KOPT-K1 (cell line): ENCODE measurements at regions not wholly inside any gene's neighbourhood (a gene's known extent, or its start where the extent isn't known, plus 50 kb on each side); places are given as distances from the start of the nearest gene placed in this dataset.
A peak's percentile ranks its signal among the peaks of the same experiment; 100 is the strongest.
"Not testable (repeated sequence)": the region's sequence is repeated elsewhere in the genome, so short reads cannot be mapped to it uniquely, and the experiment has no call there.

ENCODE experiments used
- H3K27ac ChIP-seq: fragments of 200-600 bp; sonication (generic); 2 replicates; pipeline ENCODE4 v1.5.1; 2016; ENCODE audit warnings: antibody characterized with exemption, mild to moderate bottlenecking, low read depth, low read length; ENCODE audit not compliant: poor library complexity, severe bottlenecking
- H3K36me3 ChIP-seq: fragments of 200-600 bp; sonication (generic); 2 replicates; pipeline ENCODE4 v1.5.1; 2017; ENCODE audit warnings: antibody characterized with exemption, mild to moderate bottlenecking, low read length, moderate library complexity; ENCODE audit not compliant: insufficient read depth
- H3K9me3 ChIP-seq: fragments of 200-600 bp; sonication (generic); 2 replicates; pipeline ENCODE4 v1.5.1; 2017; ENCODE audit warnings: antibody characterized with exemption, low read length, mild to moderate bottlenecking; ENCODE audit not compliant: insufficient read depth, poor library complexity, severe bottlenecking

DNA sequence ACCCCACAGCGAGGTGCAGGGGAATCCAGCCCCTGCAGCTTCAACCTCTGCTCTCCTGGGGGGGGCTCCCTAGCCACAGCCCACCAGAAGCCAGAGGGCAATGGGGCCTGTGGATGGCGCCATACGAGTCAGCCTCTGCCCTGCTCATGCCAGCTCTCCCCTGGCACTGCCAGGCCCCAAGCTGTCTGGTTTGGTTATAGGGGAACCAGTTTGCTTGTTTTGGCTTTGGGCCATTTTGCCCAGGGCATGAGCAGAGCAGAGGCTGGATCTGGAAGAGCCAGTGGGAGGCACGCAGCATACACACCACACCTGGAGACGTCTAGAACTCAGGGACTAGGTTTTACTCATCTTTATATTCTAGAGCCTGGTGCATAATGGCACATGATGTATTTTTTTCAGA, 66.7 kb upstream of the SLC22A16 start:
- no peak overlapping the region for H3K27ac ChIP-seq

DNA sequence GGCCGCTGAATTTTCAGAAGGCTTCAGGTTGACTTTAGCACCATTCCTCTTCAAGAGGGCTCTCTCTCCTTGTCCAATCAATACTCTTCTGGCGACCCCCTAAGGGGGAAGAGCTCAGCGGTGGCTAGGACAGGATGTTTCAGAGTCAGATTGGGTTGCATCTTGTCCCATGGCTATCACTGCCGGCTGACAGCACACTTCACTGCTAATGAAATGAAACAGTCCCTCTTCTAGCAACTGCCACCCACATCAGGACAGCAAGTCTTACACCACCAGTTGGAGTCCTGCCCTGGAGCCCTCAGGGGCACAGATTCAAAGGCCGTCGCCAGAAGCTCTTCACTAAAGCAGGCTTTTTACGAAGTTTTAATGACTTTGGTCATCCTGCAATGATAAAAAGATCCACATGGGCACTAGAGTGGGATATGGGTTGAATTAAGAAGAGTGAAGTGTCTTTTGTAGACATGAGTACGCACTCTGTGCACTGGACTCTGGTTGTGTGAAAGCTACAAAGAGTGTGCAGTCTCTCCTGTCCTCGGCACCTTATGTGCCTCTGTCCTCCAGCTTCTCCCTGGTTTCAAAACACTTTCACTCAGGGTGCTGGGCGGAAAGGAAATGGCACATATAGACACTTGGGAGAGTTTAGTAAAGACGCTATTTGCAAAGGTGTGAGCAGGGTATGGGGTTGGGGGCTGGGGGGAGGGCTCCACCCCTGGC, 66.1 kb upstream of the SLC22A16 start:
- Histone ChIP-seq H3K27ac (no peak overlapping the region), H3K36me3 (no peaks in the 10 kb centered on the region)

More for the DNA sequence above, 66.7 kb upstream of the SLC22A16 start:
- Histone ChIP-seq H3K9me3 (peaks cover 13% of the 10 kb centered on the region), H3K36me3 (no peaks in the 10 kb centered on the region)

DNA sequence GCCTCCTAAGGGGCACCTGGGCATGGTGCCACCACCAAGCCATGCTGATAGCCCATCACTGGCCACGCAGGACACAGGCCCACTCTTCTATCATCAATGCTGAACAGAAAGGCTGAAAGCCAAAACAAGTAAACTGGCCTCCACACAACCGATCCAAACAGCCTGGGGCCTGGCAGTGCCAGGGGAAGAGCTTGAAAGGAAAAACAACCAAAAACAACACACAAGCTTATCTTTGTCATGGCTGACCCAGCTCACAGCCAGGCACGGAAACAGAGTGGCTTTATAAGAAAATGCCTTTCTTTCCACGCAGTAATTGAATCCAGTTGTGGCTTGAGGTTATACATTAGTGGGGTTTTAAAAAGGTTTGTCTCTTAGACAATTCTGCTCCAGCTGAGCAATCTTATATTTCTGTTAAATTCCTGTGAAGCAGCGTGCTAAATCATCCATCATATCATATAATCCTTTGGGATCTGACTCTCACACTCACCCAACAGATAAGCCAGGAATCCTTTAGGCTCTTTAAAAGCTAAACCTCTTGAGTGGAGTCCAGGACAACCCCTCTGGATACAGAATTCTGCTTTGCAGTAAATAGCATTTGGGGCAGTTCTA, 65.4 kb upstream of the SLC22A16 start:
- peaks cover 13% of the 10 kb centered on the region for H3K9me3 ChIP-seq
- H3K27ac ChIP-seq = no peak overlapping the region
- H3K36me3 ChIP-seq = no peaks in the 10 kb centered on the region

More for the DNA sequence above, 66.1 kb upstream of the SLC22A16 start:
- peaks cover 13% of the 10 kb centered on the region for H3K9me3 ChIP-seq

DNA sequence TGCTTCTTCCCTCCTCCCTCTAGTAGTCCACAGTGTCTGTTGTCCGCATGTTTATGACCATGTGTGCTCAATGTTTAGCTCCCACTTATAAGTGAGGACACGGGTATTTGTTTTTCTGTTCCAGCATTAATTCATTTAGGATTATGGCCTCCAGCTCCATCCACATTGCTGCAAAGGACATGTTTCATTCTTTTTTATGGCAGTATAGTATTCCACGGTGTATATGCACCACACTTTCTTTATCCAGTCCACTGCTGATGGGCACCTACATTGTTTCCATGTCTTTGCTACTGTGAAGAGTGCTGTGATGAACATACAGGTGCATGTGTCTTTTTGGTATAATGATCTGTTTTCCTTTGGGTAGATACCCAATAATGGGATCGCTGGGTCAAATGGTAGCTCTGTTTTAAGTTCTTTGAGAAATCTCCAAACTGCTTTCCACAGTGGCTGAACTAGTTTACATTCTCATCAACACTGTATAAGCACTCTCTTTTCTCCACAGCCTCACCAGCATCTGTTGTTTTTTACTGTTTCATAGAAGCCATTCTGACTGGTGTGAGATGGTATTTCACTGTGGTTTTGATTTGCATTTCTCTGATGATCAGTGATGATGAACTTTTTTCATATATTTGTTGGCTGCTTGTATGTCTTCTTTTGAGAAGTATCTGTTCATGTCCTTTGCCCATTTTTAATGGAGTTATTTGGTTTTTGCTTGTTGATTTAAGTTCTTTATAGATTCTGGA, 63.0 kb upstream of the SLC22A16 start:
- not testable (repeated sequence) for H3K27ac ChIP-seq
- H3K9me3 ChIP-seq = peaks cover 13% of the 10 kb centered on the region

DNA sequence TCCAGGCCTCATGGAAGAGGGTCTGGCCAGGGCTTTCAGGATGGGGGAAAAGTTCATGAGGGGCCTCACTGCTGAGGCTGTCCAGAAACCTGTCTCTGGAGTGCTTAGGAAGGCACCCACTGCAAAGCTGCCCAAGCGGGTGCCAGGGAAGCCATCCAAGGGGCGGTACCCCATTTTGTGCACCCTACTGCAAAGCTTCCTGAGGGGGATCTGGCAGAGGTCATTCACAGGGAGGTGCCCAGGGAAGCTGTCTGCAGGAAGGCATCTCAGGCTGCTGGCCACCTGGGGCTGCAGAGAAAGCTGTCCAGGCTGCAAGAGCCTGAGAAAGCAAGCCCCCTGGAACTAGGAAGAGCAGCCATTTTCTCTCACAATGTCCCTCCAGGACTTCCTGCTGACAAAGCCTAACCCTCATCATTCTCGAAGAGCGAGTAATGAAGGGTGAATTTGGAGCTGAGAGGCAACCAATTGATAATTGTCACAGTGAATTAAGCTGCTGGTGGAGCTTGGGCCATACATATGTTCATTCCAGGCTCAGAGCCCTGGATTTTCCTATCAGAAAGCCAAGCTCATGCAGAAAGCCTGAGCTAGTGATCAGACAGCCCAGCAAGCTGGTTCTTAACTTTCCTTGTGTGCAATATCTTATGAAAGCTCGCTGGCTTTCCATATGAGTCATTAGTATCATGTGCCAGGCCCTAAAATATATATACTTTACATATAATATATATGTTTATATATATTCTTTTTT, 62.2 kb upstream of the SLC22A16 start:
- peaks cover 13% of the 10 kb centered on the region for H3K9me3 ChIP-seq
- no peak overlapping the region for H3K27ac ChIP-seq
- H3K36me3 ChIP-seq = no peaks in the 10 kb centered on the region

More for the DNA sequence above, 63.0 kb upstream of the SLC22A16 start:
- H3K36me3 ChIP-seq = not testable (repeated sequence)

DNA sequence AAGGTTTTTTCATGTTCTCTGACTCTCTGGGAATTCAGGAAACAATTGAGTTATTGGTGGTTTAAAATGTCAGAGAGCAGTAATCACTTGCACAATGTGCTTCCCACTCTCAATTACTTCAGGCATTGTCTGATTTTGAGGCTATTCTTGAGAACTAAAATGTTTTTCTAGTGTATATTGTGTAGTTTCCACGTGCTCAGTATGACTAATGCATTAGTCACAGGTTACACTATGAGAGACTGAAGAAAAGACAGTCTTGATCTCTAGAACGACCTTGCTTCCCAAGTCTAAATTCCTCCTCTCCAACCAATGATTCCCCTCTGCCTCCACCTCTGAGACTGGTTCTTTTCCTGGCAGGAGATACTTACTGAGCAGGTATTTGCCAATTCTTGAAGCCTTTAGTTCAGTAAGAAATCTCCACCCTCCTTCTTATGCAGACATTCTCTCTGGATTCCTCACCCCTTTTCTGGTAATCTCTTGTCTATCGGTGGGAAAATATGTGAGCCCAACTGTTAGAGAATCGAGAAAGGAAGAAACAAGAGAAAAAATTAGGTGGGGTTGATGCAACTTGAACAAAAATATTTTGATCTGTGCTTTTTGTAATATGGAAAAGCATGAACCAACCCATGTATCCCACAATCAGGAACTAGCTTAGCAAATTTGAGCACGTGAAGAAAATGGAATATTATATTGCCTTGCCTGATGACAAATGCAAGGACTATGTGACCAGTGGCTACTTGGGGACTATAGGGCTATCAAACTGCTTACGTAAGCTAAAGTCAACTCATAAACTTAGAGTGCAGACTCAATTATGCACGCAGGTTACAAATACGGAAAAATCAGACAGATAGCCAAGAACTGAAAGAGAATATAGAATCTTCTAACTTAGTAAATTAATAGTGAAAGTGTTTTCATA, 61.1 kb upstream of the SLC22A16 start:
- no peak overlapping the region for H3K27ac ChIP-seq

DNA sequence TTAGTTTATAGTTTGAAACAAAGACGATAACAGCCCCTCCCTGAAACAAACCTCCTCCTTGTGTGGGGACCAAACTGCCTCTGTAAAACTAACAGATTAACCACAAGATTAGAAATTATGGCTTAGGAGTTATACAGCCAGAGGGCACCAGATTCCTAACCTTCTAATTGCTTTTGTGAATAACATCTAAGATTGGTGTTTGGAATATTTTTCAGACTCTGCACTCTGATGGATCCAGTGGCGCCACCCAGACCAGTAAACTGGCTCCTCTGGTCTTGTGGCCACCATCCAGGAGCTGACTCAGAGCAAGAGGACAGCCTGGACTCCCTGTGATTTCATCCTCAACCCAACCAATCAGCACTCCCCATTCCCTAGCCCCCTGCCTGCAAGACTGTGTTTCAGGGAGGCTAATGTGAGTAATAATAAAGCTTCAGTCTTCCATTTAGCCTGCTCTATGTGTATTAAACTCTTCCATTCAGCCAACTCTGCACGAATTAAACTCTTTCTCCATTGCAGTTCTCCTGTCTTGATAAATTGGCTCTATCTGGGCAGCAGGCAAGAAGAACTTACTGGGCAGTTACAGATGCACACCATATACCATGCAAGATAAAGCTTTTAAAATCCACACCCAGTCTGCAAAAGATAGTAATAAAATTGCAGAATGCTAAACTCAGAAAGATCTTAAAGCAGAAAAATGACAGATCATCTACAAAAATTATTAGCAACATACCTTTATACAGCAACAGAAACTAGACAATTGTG, 58.5 kb upstream of the SLC22A16 start:
- H3K9me3 ChIP-seq = peaks cover 13% of the 10 kb centered on the region
- H3K27ac ChIP-seq = no peak overlapping the region

More for the DNA sequence above, 61.1 kb upstream of the SLC22A16 start:
- Histone ChIP-seq H3K36me3 (no peaks in the 10 kb centered on the region), H3K9me3 (peaks cover 13% of the 10 kb centered on the region)

DNA sequence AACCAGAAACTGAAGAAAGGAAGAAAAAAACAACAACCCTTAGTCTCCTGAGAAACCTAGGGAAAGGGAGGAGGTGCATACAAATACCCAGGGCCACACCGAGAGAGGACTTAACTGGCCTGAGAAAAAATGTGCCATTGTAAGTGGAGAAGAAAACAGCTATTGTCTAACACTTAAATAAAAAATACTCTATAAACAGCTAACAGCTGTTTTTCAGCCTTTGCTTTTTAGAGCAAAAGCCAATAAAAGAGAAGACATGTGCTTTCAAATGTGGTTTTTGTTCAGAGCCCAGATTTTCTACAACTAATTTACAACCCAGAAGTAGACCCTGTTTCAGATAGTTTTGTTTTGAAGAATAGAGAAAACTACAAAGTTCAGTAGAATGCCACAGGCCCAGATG, 56.0 kb upstream of the SLC22A16 start:
- H3K9me3 ChIP-seq = peaks cover 8% of the 10 kb centered on the region
- H3K36me3 ChIP-seq = no peaks in the 10 kb centered on the region
- peak overlapping the region; percentile 23 for H3K27ac ChIP-seq

More for the DNA sequence above, 58.5 kb upstream of the SLC22A16 start:
- no peaks in the 10 kb centered on the region for H3K36me3 ChIP-seq

DNA sequence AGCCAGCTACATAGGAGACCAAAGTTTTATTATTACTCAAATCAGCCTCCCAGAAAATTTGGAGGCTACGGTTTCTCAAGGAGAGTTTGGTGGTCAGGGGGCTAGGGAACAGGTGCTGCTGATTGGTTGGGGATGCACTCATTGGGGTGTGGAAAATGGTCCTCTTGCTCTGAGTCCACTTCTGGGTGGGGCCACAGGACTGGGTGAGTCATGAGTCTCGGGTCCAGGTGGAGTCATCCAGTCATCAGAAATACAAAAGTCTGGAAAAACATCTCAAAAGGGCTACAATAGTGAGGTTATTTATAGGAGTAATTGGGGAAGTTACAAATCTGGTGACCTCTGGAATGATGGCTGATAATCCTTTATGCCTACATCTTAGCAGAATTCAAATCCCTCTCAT, 54.3 kb upstream of the SLC22A16 start:
- no peaks in the 10 kb centered on the region for H3K36me3 ChIP-seq
- H3K9me3 ChIP-seq = peaks cover 8% of the 10 kb centered on the region
- no peak overlapping the region for H3K27ac ChIP-seq

DNA sequence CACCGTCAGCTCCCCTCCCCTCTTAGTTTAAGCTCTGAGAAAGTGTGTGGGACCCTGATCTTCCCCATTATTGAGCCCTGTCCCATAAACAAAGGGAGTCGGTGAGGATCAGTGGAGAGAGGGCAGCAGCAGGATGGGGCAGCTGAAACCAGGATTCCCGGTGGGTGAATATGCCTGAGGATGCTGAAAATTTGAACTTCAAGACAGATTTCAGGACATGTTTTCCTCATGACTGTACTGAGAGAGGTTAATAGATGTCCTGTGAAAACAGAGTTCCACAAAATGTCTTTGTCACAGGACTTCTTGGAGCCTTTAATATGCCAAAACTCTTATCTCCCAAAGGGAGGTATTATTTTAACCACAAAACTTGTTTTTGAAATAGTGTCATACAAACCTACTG, 53.5 kb upstream of the SLC22A16 start:
- Histone ChIP-seq H3K36me3 (no peaks in the 10 kb centered on the region), H3K27ac (no peak overlapping the region), H3K9me3 (peaks cover 3% of the 10 kb centered on the region)

DNA sequence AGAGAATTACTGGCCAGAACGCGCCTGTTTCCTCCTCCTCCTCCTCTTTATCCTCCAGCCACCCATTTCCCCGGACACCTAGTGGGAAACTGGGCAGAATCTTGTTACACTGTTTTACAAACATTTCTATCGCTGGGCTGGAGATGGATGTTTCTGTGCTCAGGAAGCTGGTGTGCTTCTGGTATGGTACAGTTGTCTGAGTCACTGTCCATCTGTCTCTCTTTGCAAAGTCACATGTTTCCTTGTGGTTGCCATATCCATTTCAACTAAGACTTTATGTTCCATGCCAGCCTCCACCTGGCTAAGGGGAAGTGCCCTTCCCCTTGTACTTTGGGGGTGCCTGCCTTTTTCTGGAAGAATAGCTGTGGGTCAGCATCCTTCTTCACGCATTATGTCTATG, 52.9 kb upstream of the SLC22A16 start:
- H3K27ac ChIP-seq = peak overlapping the region; percentile 2
- no peaks in the 10 kb centered on the region for H3K36me3 ChIP-seq
- no peaks in the 10 kb centered on the region for H3K9me3 ChIP-seq

DNA sequence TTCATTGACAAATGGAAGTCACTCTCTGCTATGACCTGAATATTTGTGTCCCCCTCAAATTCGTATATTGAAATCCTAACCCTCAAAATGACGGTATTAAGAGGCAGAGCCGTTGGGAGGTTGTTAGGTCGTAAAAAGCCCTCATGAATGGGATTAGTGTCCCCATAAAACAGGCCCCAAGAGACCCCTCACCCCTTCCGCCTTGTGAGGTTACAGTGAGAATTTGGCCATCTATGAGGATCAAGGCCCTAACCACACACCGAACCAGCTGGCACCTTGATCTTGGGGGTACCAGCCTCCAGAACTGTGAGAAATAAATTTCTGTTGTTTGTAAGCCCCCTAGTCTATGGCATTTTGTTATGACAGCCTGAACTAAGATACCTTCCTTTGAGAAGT, 52.5 kb upstream of the SLC22A16 start:
- H3K9me3 ChIP-seq = no peaks in the 10 kb centered on the region
- H3K36me3 ChIP-seq = no peaks in the 10 kb centered on the region
- H3K27ac ChIP-seq = peak overlapping the region; percentile 2

DNA sequence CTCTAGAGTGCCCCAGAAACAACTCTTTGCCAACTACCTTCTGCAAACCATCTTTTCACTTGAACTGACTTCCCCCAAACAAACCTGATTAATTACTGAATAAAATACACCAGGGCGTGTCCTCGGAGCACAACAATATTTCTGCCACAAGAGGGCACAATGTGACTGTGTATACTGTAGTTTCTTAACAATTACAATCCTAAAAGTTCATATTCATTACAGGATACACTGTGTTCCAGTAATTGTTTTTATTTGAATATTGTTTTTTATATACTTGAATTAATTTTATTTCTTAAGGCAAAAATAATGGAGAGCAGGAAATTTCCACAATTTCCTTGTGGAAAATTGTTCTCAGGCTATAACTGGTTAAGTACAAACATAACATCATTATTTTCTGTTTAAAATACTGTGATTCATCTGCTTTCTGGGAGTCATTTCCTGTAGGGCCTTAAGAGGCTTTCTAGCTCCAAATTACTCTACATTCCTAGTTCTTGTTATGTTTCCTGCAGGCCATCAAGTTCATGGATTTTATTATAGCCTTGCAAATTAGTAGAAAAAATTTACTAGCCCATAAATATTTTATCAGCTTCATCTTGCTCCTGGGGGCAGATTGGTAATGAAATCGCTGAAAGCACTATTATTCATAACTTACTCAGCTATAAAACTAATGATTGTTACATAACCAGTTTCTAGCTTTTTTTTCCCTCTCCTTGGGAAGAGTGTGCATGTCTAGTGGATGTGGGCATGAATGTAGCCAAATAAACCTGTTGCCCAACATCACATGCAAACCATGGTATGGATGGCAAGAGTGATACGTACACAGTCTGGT, 51.9 kb upstream of the SLC22A16 start:
- Histone ChIP-seq H3K27ac (no peak overlapping the region), H3K36me3 (no peaks in the 10 kb centered on the region), H3K9me3 (no peaks in the 10 kb centered on the region)
